Lower leg skin (tissue), 4 donors: ENCODE measurements at regions not wholly inside any gene's neighbourhood (a gene's known extent, or its start where the extent isn't known, plus 50 kb on each side); places are given as distances from the start of the nearest gene placed in this dataset.
"Not testable (repeated sequence)": the region's sequence is repeated elsewhere in the genome, so short reads cannot be mapped to it uniquely, and the experiment has no call there.

ENCODE experiments used
- DNase-seq, 2 donors: peaks; one replicate each; pipeline ENCODE4 v3.0.0-alpha.2; 2019; ENCODE audit warnings: low spot score in 2 of 2
- H3K4me3 ChIP-seq: fragments of 200-600 bp; sonication (generic); 2 replicates; pipeline ENCODE4 v1.5.1; 2017; ENCODE audit warnings: mild to moderate bottlenecking, low read depth; ENCODE audit not compliant: poor library complexity, severe bottlenecking
- POLR2A ChIP-seq, 2 donors: fragments of 450-650 bp; IDR thresholded peaks; one replicate each; pipeline ENCODE4 v1.6.1; 2016 to 2017; ENCODE audit warnings: antibody characterized with exemption in 2 of 2, mild to moderate bottlenecking in 1 of 2, moderate library complexity in 1 of 2
- WGBS, 2 donors: methylation state at CpG; one replicate each; pipeline ENCODE4 v1.1.5; 2018; 5-methylcytosine and 5-hydroxymethylcytosine counted together
- intact Hi-C: fragments of 100-400 bp; cut with DNase I; formaldehyde crosslinking; loops from one replicate; pipeline ENCODE4 v1.15.0; 2023; ENCODE audit warnings: low total_unique reads
- TF ChIP-seq, protein P1 (sequence below), 3 donors: fragments of 450-650 bp; IDR thresholded peaks; one replicate each; pipeline ENCODE4 v1.5.1; 2016; ENCODE audit warnings: antibody characterized with exemption in 3 of 3, mild to moderate bottlenecking in 3 of 3, moderate library complexity in 2 of 3

DNA sequence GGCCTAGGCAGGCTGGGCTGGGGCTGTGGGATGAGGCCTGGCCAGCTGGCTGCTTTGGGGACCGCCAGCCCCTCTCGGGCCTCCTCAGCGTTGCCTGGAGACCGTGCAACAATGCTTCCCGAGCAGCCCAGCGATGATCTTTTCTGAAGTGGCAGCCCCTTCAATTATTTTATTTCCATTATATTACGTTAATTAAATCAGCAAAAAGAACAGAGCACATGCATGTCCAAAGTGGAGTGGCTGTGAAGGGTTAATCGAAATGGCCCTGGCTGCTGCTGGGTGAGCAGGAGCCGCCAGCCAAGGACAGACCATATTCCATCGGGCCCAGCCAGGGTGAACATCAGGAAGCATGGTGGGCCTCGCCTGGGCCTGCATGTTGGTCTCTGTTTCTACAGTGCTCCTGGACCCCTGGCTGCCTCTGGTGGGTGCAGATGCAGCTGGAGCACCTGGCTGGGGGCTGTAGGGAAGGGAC is 245.5 kb downstream of the MYCN start:
- TF ChIP-seq, protein P1, sequence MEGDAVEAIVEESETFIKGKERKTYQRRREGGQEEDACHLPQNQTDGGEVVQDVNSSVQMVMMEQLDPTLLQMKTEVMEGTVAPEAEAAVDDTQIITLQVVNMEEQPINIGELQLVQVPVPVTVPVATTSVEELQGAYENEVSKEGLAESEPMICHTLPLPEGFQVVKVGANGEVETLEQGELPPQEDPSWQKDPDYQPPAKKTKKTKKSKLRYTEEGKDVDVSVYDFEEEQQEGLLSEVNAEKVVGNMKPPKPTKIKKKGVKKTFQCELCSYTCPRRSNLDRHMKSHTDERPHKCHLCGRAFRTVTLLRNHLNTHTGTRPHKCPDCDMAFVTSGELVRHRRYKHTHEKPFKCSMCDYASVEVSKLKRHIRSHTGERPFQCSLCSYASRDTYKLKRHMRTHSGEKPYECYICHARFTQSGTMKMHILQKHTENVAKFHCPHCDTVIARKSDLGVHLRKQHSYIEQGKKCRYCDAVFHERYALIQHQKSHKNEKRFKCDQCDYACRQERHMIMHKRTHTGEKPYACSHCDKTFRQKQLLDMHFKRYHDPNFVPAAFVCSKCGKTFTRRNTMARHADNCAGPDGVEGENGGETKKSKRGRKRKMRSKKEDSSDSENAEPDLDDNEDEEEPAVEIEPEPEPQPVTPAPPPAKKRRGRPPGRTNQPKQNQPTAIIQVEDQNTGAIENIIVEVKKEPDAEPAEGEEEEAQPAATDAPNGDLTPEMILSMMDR (IDR thresholded peaks at IDR 0.05) = no peak
- TF ChIP-seq POLR2A (IDR thresholded peaks at IDR 0.05) = no peak
- H3K4me3 ChIP-seq = no peak overlapping the region
- intact Hi-C loops = no loop called here
- 86 to 88% methylated on average over 11 of the region's 11 CpGs for WGBS, 2 donors
- no peak for DNase-seq

DNA sequence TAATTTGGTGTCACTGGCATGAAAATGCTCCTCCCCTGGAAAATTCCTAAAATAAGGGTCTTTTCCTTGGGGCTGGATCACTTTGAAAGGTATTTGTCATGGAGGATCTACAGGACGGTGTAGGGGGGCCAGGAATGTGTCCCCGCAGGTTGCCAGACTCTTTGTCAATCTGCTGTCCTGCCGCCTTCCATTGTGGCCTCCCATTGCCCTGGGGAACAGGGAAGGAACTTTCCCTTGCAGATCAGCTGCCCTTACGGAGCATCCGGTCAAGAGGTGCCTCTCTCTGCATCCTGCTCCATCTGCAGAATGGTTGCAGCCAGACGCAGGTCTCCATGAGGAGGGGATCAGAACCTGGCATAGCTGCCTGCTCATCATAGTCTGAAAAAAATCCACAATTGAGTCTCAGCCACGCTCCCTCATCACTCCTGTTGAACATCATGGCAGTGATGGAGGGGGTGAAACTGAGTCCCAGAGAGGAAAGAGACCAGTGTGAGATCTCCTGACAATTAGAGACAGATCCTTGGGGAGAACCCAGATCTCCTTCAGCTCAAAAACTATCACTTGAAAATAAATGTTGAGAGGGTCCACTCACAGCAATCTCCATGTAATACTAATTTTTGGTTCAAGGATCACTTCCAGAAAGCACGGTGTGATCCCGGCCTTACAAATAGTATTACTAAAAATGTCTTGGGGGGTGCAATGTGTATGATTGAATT is 244.8 kb downstream of the MYCN start:
- TF ChIP-seq POLR2A (IDR thresholded peaks at IDR 0.05) = no peak
- TF ChIP-seq, protein P1 (IDR thresholded peaks at IDR 0.05) = no peak
- no peak for DNase-seq
- intact Hi-C loops = no loop called here
- no peak overlapping the region for H3K4me3 ChIP-seq
- WGBS, 2 donors = 91 to 92% methylated on average over 9 of the region's 9 CpGs

DNA sequence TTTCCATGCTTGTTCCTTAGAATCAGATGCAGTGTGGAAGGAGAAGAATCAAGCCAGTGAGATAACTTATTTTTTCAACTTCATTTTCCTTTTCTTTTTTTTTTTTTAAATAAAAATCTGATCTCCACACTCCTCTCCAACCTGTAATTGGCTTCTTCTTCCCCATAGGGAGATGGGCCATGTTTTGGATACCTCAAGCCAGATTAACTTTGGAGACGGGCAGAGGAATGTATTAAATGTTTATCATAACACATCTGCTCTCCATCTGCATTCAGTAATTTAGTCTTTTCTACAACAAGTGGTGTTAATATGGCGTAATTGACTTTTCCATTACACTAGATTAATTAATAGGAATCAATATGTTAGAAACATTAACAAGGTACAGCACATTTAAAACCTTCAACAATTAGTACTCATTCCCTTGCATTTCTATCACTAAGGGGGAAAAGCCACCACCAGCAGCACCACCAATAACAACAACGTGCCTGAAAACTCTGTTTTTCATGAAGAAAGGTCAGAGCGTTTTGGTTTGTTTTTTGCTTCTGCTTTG is 244.1 kb downstream of the MYCN start:
- 62 to 63% methylated on average over 4 of the region's 4 CpGs for WGBS, 2 donors
- no peak overlapping the region for H3K4me3 ChIP-seq
- intact Hi-C loops = no loop called here
- DNase-seq = no peak
- TF ChIP-seq, protein P1 (IDR thresholded peaks at IDR 0.05) = no peak
- no peak for TF ChIP-seq POLR2A (IDR thresholded peaks at IDR 0.05)

DNA sequence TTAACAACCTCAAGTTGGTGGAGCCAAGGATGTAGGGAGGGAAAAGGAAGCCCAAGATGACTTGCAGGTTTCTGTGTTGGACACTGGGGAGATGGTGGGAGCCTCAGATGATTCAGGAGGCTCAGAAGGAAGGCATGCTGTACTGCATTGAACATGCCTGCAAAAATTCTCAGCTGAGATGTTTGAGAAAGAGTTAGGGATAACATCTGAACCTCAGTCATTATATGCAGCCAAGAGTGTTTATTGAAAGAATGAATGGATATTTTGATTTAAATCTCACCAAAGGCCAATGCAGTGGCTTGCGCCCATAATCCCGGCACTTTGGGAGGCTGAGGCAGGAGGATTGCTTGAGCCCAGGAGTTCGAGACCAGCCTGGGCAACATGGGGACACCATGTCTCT is 243.0 kb downstream of the MYCN start:
- no peak overlapping the region for H3K4me3 ChIP-seq
- 90 to 98% methylated on average over 3 of the region's 3 CpGs for WGBS, 2 donors
- intact Hi-C loops = no loop called here
- no peak for DNase-seq
- TF ChIP-seq POLR2A (IDR thresholded peaks at IDR 0.05) = no peak
- TF ChIP-seq, protein P1 (IDR thresholded peaks at IDR 0.05) = no peak

DNA sequence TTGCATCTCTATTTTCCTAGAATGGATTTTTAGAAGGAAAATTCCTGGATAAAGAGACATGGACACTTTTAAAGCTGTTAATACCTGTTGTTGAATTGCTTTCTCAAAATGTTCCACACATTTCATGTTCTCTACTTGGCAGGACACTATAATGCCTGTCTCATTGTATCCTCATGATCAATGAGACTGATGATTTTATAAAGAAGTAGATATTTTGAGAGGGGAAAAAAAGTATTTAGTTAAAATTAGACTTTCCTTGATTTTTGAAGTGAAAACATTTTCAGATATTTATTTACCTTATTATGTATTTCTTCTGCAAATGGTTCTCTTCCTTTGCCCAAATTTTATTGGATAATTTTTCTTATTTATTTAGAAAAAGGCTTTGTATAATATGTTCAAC is 242.5 kb downstream of the MYCN start:
- TF ChIP-seq POLR2A (IDR thresholded peaks at IDR 0.05) = no peak
- TF ChIP-seq, protein P1 (IDR thresholded peaks at IDR 0.05) = no peak
- intact Hi-C loops = no loop called here
- H3K4me3 ChIP-seq = no peak overlapping the region
- no peak for DNase-seq

DNA sequence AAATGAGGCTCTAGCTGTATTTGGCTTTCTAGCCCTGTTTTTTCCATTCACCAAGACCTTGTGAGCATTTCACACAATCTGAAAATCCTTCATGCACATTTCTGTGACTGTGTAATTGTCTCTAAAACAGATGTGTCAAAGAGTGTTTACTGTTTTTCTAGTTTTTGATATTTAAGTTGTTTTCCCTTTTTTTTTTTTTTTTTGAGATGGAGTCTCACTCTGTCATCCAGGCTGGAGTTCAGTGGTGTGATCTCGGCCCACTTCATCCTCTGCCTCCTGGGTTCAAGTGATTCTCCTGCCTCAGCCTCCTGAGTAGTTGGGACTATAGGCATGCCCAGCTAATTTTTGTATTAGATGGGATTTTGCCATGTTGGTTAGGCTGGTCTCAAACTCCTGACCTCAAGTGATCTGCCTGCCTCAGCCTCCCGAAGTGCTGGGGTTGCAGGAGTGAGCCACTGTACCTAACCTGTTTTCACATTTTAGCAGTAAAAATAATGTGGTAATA is 242.0 kb downstream of the MYCN start:
- 77 to 84% methylated on average over 2 of the region's 2 CpGs for WGBS, 2 donors
- H3K4me3 ChIP-seq, intact Hi-C loops, DNase-seq: not testable (repeated sequence)
